ENCODE measurements at regions not wholly inside any gene's neighbourhood (a gene's known extent, or its start where the extent isn't known, plus 50 kb on each side); places are given as distances from the start of the nearest gene placed in this dataset.

- no peak overlapping the region for H3K4me3 Mint-ChIP-seq (ENCODE audit: unreplicated experiment)
- no peaks in the 10 kb centered on the region for H3K27me3 Mint-ChIP-seq (ENCODE audit: unreplicated experiment)
These were observed 291.4 kb downstream of the SEC14L1 start for GRCh38 chr17:77432034-77432661.

DNA sequence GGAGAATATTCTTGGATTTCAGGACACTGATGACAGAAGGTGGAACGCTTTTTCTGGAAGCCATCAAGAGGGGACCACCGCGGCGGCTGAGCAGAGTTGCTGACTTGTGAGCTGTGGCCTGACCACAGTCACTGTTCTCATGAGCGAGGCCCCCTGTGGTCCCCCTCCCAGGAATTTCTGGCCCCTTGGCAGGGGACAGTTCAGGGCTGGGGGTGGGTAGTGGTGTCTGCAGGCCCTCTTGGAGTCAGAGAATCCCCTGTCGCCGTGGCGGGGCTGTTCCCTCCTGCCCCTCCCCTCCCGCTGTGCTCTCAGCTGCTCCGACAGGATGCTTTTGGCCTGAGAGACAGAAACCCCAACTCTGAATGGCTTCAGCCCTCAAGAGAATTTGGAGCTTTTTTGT is 292.0 kb downstream of the SEC14L1 start:
- Mint-ChIP-seq H3K9me3 (ENCODE audit: unreplicated experiment) (no peaks in the 10 kb centered on the region), H3K4me1 (ENCODE audit: unreplicated experiment) (peaks cover 95% of the 10 kb centered on the region), H3K4me3 (ENCODE audit: unreplicated experiment) (no peak overlapping the region), H3K27me3 (ENCODE audit: unreplicated experiment) (no peaks in the 10 kb centered on the region), H3K36me3 (ENCODE audit: unreplicated experiment) (peaks cover 3% of the 10 kb centered on the region), H3K27ac (ENCODE audit: unreplicated experiment) (no peak overlapping the region)
- no peak for DNase-seq (ENCODE audit: extremely low spot score, unreplicated experiment)
- TF ChIP-seq, protein P1, sequence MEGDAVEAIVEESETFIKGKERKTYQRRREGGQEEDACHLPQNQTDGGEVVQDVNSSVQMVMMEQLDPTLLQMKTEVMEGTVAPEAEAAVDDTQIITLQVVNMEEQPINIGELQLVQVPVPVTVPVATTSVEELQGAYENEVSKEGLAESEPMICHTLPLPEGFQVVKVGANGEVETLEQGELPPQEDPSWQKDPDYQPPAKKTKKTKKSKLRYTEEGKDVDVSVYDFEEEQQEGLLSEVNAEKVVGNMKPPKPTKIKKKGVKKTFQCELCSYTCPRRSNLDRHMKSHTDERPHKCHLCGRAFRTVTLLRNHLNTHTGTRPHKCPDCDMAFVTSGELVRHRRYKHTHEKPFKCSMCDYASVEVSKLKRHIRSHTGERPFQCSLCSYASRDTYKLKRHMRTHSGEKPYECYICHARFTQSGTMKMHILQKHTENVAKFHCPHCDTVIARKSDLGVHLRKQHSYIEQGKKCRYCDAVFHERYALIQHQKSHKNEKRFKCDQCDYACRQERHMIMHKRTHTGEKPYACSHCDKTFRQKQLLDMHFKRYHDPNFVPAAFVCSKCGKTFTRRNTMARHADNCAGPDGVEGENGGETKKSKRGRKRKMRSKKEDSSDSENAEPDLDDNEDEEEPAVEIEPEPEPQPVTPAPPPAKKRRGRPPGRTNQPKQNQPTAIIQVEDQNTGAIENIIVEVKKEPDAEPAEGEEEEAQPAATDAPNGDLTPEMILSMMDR (IDR thresholded peaks at IDR 0.05): no peak

More at GRCh38 chr17:77432034-77432661, 291.4 kb downstream of the SEC14L1 start:
- no peaks in the 10 kb centered on the region for H3K9me3 Mint-ChIP-seq (ENCODE audit: unreplicated experiment)
- peaks cover 95% of the 10 kb centered on the region for H3K4me1 Mint-ChIP-seq (ENCODE audit: unreplicated experiment)
- peak overlapping the region; percentile 84 for H3K27ac Mint-ChIP-seq (ENCODE audit: unreplicated experiment)
- no peak for DNase-seq (ENCODE audit: extremely low spot score, unreplicated experiment)
- peaks cover 3% of the 10 kb centered on the region for H3K36me3 Mint-ChIP-seq (ENCODE audit: unreplicated experiment)
- TF ChIP-seq, protein P1 (IDR thresholded peaks at IDR 0.05): no peak

DNA sequence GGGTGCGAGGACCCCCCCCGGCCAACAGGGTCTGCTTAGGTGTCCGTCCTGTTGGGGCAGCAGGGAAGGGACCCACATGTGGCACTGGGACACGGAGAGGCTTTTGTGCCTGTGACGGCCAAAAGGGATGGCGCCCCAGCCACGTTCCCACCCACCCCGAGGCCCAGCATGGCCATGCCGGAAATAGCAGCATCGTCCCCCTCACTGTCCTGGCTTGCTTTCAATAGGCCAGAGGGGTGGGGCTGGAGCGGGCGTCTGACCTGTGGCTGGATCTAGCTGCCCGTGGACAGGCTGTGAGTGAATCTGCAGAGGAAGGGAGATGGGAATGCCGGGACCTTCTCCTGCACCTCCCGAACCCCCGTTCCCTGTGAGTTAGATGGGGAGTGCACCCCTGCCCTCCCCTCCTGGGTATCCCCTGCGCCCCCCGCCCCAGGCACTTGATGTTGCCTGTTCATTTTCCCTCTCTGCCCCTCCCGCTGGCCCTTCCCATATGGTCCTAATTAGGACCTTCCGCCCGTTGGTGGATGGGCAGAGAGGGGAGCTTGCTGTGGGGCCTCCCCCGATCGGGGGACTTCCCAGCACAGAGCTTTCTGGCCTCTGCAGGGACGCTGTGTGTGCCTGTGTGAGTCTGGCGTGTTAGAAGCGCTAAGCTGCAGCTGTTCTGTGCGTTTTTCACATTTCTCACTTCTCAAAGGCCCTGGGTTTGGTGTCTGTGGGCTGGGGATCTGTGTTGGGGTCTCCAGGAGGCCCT is 292.8 kb downstream of the SEC14L1 start:
- H3K27me3 Mint-ChIP-seq (ENCODE audit: unreplicated experiment): no peaks in the 10 kb centered on the region
- TF ChIP-seq, protein P1 (IDR thresholded peaks at IDR 0.05): no peak
- no peaks in the 10 kb centered on the region for H3K9me3 Mint-ChIP-seq (ENCODE audit: unreplicated experiment)
- no peak for DNase-seq (ENCODE audit: extremely low spot score, unreplicated experiment)
- peaks cover 92% of the 10 kb centered on the region for H3K4me1 Mint-ChIP-seq (ENCODE audit: unreplicated experiment)
- H3K4me3 Mint-ChIP-seq (ENCODE audit: unreplicated experiment): peak overlapping the region; percentile 35
- peak overlapping the region; percentile 81 for H3K27ac Mint-ChIP-seq (ENCODE audit: unreplicated experiment)
- H3K36me3 Mint-ChIP-seq (ENCODE audit: unreplicated experiment): peaks cover 3% of the 10 kb centered on the region

DNA sequence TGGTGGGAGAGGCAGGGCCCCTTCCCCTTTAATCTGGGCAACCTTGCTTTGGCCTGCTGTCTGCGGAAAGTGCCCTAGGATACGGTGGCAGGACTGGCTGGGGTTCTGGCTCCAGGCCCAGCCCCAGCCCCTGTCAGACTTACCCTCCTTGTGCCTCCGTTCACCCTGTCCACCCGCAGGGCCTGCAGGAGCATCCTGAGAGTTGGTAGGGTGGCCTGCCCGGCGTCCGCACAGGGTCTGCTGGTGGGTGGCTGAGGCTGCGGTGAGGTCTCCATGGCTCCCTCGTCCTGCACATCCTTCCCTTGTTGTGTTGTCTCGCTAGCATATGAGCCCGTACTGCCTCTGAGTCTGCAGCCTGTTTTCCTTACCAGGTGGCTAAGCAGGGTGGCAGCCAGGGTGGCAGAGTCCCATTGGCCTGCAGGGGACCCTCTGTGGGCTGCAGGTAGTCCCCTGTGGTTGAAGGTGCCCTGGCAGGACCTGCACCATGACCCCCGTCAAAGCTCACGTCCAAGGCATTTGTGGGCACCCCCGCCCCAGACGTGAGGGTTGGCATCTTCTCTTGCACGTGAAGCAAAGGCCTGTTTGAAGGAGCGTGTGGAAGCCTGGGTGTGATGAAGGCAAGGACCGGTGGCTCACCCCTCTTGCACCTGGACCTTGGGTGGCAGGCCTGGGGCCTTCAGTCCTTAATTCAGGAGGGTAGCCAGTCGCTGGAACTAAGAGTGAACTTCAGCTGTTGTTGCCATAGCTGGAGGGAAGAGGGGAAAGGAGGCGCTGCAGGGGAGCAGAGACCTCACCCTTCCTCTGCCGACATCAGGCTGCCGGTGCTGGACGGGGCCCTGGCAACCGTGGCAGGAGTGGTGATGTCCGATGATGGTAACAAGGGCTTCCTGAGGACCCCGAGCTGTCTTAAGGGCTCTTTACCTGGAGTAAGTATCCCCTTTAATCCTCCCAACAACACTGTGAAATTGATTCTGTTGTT is 293.7 kb downstream of the SEC14L1 start:
- no peaks in the 10 kb centered on the region for H3K27me3 Mint-ChIP-seq (ENCODE audit: unreplicated experiment)
- peaks cover 92% of the 10 kb centered on the region for H3K4me1 Mint-ChIP-seq (ENCODE audit: unreplicated experiment)
- TF ChIP-seq, protein P1 (IDR thresholded peaks at IDR 0.05): no peak
- H3K4me3 Mint-ChIP-seq (ENCODE audit: unreplicated experiment): peak overlapping the region; percentile 35
- no peaks in the 10 kb centered on the region for H3K9me3 Mint-ChIP-seq (ENCODE audit: unreplicated experiment)
- no peak for DNase-seq (ENCODE audit: extremely low spot score, unreplicated experiment)
- H3K27ac Mint-ChIP-seq (ENCODE audit: unreplicated experiment): peak overlapping the region; percentile 81
- peaks cover 3% of the 10 kb centered on the region for H3K36me3 Mint-ChIP-seq (ENCODE audit: unreplicated experiment)

All from osteocyte (in vitro differentiated cells).